Neural cell (in vitro differentiated cells): ENCODE measurements at regions not wholly inside any gene's neighbourhood (a gene's known extent, or its start where the extent isn't known, plus 50 kb on each side); places are given as distances from the start of the nearest gene placed in this dataset.

Source experiments
- EP300 ChIP-seq: fragments of 450-650 bp; conservative IDR thresholded peaks from 2 replicates; pipeline ENCODE4 v1.6.1; 2014; ENCODE audit warnings: antibody characterized with exemption, mild to moderate bottlenecking, moderate library complexity; ENCODE audit not compliant: poor library complexity, severe bottlenecking
- EZH2 ChIP-seq: fragments of 200-600, 300-800 bp; shearing (Covaris generic), sonication (generic); IDR thresholded peaks from 2 replicates; pipeline ENCODE4 v1.6.1; 2014; ENCODE audit warnings: antibody characterized with exemption, low read length, borderline replicate concordance, mild to moderate bottlenecking; ENCODE audit not compliant: insufficient read depth, poor library complexity, severe bottlenecking
- MXI1 ChIP-seq: fragments of 450-650 bp; conservative IDR thresholded peaks from 2 replicates; pipeline ENCODE4 v1.6.1; 2014; ENCODE audit warnings: antibody characterized with exemption, mild to moderate bottlenecking; ENCODE audit not compliant: poor library complexity, severe bottlenecking
- POLR2AphosphoS5 ChIP-seq: IDR thresholded peaks from 2 replicates; pipeline ENCODE4 v1.6.1; 2012
- RAD21 ChIP-seq: fragments of 450-650 bp; conservative IDR thresholded peaks from 2 replicates; pipeline ENCODE4 v1.6.1; 2014; ENCODE audit warnings: antibody characterized with exemption, mild to moderate bottlenecking, moderate library complexity
- SMC3 ChIP-seq: fragments of 450-650 bp; conservative IDR thresholded peaks from 2 replicates; pipeline ENCODE4 v1.6.1; 2014; ENCODE audit warnings: antibody characterized with exemption, mild to moderate bottlenecking, moderate library complexity; ENCODE audit not compliant: poor library complexity
- TAF1 ChIP-seq: IDR thresholded peaks from 2 replicates; pipeline ENCODE4 v1.6.1; 2012; ENCODE audit warnings: low read depth
- TF ChIP-seq, protein P1 (sequence below): fragments of 450-650 bp; IDR thresholded peaks from 2 replicates; pipeline ENCODE4 v1.5.1; 2014; ENCODE audit warnings: antibody characterized with exemption, mild to moderate bottlenecking, moderate library complexity; ENCODE audit not compliant: poor library complexity, severe bottlenecking
- TF ChIP-seq, protein P2 (sequence below): IDR thresholded peaks from 2 replicates; pipeline ENCODE4 v1.6.1; 2012; ENCODE audit warnings: borderline replicate concordance

DNA sequence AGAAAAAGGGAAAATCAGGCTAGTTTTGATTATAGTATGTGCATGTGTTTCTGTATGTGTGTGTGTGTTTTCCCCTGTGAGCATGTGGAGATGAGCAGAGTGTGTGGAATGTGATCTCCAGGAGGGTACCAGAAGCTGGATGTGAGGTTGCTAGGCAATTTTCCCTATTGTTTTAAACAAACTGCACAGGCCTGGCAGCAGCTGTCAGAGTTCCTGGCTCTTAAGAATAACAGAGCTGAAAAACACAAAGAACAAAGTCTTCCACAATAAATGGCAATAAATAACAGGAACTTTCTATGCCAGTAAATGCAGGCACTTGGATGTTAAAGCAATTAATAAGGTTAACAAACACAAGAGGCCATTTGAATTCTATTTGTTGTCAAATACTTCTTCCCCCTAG, 344.6 kb upstream of the CTSO start:
- TF ChIP-seq, protein P1, sequence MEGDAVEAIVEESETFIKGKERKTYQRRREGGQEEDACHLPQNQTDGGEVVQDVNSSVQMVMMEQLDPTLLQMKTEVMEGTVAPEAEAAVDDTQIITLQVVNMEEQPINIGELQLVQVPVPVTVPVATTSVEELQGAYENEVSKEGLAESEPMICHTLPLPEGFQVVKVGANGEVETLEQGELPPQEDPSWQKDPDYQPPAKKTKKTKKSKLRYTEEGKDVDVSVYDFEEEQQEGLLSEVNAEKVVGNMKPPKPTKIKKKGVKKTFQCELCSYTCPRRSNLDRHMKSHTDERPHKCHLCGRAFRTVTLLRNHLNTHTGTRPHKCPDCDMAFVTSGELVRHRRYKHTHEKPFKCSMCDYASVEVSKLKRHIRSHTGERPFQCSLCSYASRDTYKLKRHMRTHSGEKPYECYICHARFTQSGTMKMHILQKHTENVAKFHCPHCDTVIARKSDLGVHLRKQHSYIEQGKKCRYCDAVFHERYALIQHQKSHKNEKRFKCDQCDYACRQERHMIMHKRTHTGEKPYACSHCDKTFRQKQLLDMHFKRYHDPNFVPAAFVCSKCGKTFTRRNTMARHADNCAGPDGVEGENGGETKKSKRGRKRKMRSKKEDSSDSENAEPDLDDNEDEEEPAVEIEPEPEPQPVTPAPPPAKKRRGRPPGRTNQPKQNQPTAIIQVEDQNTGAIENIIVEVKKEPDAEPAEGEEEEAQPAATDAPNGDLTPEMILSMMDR = no peak
- TF ChIP-seq EZH2 (no peak), TAF1 (no peak), EP300 (peak; percentile 87), RAD21 (peak; percentile 19), MXI1 (no peak), SMC3 (peak; percentile 25), POLR2AphosphoS5 (peak; percentile 44)
- TF ChIP-seq, protein P2, sequence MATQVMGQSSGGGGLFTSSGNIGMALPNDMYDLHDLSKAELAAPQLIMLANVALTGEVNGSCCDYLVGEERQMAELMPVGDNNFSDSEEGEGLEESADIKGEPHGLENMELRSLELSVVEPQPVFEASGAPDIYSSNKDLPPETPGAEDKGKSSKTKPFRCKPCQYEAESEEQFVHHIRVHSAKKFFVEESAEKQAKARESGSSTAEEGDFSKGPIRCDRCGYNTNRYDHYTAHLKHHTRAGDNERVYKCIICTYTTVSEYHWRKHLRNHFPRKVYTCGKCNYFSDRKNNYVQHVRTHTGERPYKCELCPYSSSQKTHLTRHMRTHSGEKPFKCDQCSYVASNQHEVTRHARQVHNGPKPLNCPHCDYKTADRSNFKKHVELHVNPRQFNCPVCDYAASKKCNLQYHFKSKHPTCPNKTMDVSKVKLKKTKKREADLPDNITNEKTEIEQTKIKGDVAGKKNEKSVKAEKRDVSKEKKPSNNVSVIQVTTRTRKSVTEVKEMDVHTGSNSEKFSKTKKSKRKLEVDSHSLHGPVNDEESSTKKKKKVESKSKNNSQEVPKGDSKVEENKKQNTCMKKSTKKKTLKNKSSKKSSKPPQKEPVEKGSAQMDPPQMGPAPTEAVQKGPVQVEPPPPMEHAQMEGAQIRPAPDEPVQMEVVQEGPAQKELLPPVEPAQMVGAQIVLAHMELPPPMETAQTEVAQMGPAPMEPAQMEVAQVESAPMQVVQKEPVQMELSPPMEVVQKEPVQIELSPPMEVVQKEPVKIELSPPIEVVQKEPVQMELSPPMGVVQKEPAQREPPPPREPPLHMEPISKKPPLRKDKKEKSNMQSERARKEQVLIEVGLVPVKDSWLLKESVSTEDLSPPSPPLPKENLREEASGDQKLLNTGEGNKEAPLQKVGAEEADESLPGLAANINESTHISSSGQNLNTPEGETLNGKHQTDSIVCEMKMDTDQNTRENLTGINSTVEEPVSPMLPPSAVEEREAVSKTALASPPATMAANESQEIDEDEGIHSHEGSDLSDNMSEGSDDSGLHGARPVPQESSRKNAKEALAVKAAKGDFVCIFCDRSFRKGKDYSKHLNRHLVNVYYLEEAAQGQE = peak; percentile 47
